ENCODE measurements at regions not wholly inside any gene's neighbourhood (a gene's known extent, or its start where the extent isn't known, plus 50 kb on each side); places are given as distances from the start of the nearest gene placed in this dataset.

DNA sequence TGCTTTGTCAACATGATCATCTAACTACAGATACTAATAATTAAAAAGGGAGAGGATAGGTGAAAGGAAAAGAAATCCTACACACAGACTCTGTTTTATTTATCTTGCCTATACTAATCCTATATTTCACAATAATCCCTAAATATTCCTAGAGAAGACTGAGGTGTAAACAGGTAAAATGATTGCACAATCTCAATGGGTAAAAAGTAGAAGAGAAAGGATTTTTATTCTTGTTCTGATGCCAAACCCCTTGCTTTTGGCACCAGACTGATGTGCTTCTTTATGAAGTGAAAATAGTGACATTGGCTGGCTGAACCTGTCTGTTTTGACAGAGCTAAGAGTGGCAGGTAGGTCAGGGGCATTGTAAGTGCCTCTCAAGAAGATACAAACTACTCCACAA is 101.9 kb upstream of the ZPLD1 start:
- peaks cover 11% of the 10 kb centered on the region for H3K4me1 Mint-ChIP-seq (ENCODE audit: low read depth, unreplicated experiment)
- no peaks in the 10 kb centered on the region for H3K27me3 Mint-ChIP-seq (ENCODE audit: unreplicated experiment)
- TF ChIP-seq, protein P1, sequence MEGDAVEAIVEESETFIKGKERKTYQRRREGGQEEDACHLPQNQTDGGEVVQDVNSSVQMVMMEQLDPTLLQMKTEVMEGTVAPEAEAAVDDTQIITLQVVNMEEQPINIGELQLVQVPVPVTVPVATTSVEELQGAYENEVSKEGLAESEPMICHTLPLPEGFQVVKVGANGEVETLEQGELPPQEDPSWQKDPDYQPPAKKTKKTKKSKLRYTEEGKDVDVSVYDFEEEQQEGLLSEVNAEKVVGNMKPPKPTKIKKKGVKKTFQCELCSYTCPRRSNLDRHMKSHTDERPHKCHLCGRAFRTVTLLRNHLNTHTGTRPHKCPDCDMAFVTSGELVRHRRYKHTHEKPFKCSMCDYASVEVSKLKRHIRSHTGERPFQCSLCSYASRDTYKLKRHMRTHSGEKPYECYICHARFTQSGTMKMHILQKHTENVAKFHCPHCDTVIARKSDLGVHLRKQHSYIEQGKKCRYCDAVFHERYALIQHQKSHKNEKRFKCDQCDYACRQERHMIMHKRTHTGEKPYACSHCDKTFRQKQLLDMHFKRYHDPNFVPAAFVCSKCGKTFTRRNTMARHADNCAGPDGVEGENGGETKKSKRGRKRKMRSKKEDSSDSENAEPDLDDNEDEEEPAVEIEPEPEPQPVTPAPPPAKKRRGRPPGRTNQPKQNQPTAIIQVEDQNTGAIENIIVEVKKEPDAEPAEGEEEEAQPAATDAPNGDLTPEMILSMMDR (IDR thresholded peaks at IDR 0.05; ENCODE audit: partially characterized antibody, unreplicated experiment), result no peak
- no peak overlapping the region for H3K27ac Mint-ChIP-seq (ENCODE audit: unreplicated experiment)
- no peaks in the 10 kb centered on the region for H3K36me3 Mint-ChIP-seq (ENCODE audit: unreplicated experiment)
- DNase-seq, result no peak
- no peak overlapping the region for H3K4me3 Mint-ChIP-seq (ENCODE audit: unreplicated experiment)
- no peaks in the 10 kb centered on the region for H3K9me3 Mint-ChIP-seq (ENCODE audit: unreplicated experiment)

DNA sequence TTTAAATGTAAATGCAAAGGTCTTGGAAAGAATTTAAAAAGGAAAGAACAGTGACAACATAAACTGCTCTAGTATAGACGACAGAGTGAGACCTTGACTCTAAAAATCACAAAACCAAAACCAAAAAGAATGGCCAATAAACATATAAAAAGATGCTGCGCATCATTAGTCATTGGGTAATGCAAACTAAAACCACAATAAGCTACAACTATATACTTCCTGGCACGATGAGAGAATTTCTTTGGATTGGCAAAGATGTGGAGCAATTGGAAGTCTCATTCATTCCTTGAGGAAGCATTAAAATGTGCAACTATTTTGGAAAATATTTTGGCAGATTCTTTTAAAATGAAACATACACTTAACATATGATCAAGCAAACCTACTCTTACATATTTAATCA is 98.7 kb upstream of the ZPLD1 start:
- Mint-ChIP-seq H3K9me3 (ENCODE audit: unreplicated experiment) (no peaks in the 10 kb centered on the region), H3K36me3 (ENCODE audit: unreplicated experiment) (no peaks in the 10 kb centered on the region), H3K27me3 (ENCODE audit: unreplicated experiment) (no peaks in the 10 kb centered on the region), H3K4me1 (ENCODE audit: low read depth, unreplicated experiment) (peaks cover 2% of the 10 kb centered on the region), H3K4me3 (ENCODE audit: unreplicated experiment) (no peak overlapping the region), H3K27ac (ENCODE audit: unreplicated experiment) (no peak overlapping the region)
- TF ChIP-seq, protein P1 (IDR thresholded peaks at IDR 0.05; ENCODE audit: partially characterized antibody, unreplicated experiment), result no peak
- no peak for DNase-seq

DNA sequence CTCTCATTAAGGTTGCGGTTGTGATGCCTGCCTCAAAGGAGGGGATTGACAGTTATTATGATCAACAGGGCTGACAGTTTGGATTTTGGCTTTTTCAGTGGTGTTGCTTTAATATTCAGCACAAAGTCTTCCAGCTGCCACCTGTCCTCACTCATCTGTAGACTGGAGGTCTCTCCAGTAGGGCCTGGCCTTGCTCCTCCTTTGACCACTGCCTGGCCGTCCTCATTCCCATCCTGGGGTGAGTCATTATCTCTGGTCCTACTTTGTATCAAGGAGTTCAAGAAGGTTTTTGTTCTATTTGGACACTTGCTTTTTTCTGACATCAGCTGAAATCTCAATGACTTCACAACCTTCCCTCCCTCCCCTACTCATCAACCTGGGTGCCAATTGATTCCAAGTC is 95.1 kb upstream of the ZPLD1 start:
- TF ChIP-seq, protein P1 (IDR thresholded peaks at IDR 0.05; ENCODE audit: partially characterized antibody, unreplicated experiment), result no peak
- DNase-seq, result no peak
- Mint-ChIP-seq H3K4me3 (ENCODE audit: unreplicated experiment) (no peak overlapping the region), H3K27me3 (ENCODE audit: unreplicated experiment) (no peaks in the 10 kb centered on the region), H3K4me1 (ENCODE audit: low read depth, unreplicated experiment) (peaks cover under 1% of the 10 kb centered on the region), H3K36me3 (ENCODE audit: unreplicated experiment) (no peaks in the 10 kb centered on the region), H3K9me3 (ENCODE audit: unreplicated experiment) (no peaks in the 10 kb centered on the region), H3K27ac (ENCODE audit: unreplicated experiment) (no peak overlapping the region)

DNA sequence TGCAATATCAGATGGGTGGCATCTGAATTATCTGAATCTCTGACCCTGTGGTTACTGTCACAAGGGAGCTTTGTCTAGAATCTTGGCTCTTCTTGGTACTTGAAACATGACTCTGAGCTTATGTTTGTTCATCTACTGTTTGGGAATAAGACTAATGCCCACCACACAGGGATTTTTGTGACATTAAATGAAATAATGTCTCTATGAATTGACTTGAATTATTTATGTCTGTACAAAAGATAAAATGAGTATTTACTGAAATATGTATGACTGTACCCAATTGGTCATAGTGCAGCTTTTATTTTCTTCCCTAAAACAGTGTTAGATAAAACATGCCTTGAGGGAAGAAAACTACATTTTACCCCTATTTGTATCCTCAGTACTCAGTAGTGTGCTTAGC is 87.9 kb upstream of the ZPLD1 start:
- TF ChIP-seq, protein P1 (IDR thresholded peaks at IDR 0.05; ENCODE audit: partially characterized antibody, unreplicated experiment), result no peak
- Mint-ChIP-seq H3K9me3 (ENCODE audit: unreplicated experiment) (peaks cover 1% of the 10 kb centered on the region), H3K27ac (ENCODE audit: unreplicated experiment) (no peak overlapping the region), H3K4me1 (ENCODE audit: low read depth, unreplicated experiment) (peaks cover 3% of the 10 kb centered on the region), H3K36me3 (ENCODE audit: unreplicated experiment) (no peaks in the 10 kb centered on the region), H3K4me3 (ENCODE audit: unreplicated experiment) (no peak overlapping the region), H3K27me3 (ENCODE audit: unreplicated experiment) (no peaks in the 10 kb centered on the region)
- no peak for DNase-seq

DNA sequence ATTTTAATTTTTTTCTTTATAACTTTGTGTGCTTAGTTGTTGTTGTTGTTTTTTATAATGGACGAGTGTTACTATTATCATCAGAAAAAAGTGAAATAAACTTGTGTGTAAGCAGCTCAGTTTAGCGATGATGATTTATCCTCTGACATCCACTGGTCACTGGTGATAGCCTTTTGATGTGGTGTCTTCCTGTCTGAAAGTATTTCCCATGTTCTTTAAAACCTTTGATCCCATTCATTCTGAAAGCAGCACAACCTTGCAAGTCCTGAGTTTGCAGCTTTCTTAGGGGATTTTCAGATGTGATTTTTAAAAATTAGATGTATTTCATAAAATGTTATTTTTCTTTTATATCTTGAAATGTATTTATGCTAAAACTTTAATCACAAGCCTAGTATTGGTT is 85.9 kb upstream of the ZPLD1 start:
- no peak for DNase-seq
- Mint-ChIP-seq H3K27ac (ENCODE audit: unreplicated experiment) (no peak overlapping the region), H3K4me1 (ENCODE audit: low read depth, unreplicated experiment) (peaks cover 3% of the 10 kb centered on the region), H3K9me3 (ENCODE audit: unreplicated experiment) (peaks cover 1% of the 10 kb centered on the region), H3K27me3 (ENCODE audit: unreplicated experiment) (no peaks in the 10 kb centered on the region), H3K4me3 (ENCODE audit: unreplicated experiment) (no peak overlapping the region), H3K36me3 (ENCODE audit: unreplicated experiment) (no peaks in the 10 kb centered on the region)
- TF ChIP-seq, protein P1 (IDR thresholded peaks at IDR 0.05; ENCODE audit: partially characterized antibody, unreplicated experiment), result no peak
